OCI-LY7 (cell line): ENCODE measurements at regions not wholly inside any gene's neighbourhood (a gene's known extent, or its start where the extent isn't known, plus 50 kb on each side); places are given as distances from the start of the nearest gene placed in this dataset.

Source experiments
- CTCF ChIP-seq: fragments of 200-600 bp; sonication (generic); conservative IDR thresholded peaks from 2 replicates; pipeline ENCODE4 v1.5.1; 2014; ENCODE audit warnings: mild to moderate bottlenecking, antibody characterized with exemption, low read length, moderate library complexity, mixed read lengths
- EZH2phosphoT487 ChIP-seq: fragments of 200-600 bp; sonication (generic); IDR thresholded peaks from 2 replicates; pipeline ENCODE4 v1.6.1; 2018; ENCODE audit warnings: low read depth, borderline replicate concordance, mild to moderate bottlenecking, mixed run types, antibody characterized with exemption, low read length, moderate library complexity, mixed read lengths

- no peak for TF ChIP-seq CTCF
- TF ChIP-seq EZH2phosphoT487, result no peak
These were observed 103.2 kb downstream of the VAPA start for GRCh38 chr18:10017043-10017442.
